Stimulated activated CD8-positive, alpha-beta memory T cell treated with anti-CD3 and anti-CD28 coated beads, Interleukin-7, amount 100 ng/mL, for 1 hour (primary cell): ENCODE measurements at regions not wholly inside any gene's neighbourhood (a gene's known extent, or its start where the extent isn't known, plus 50 kb on each side); places are given as distances from the start of the nearest gene placed in this dataset.

Experiments used
- DNase-seq, 2 donors: peaks; one replicate each; pipeline ENCODE4 v3.0.0-alpha.2; 2020; ENCODE audit warnings: low read depth in 2 of 2

DNA sequence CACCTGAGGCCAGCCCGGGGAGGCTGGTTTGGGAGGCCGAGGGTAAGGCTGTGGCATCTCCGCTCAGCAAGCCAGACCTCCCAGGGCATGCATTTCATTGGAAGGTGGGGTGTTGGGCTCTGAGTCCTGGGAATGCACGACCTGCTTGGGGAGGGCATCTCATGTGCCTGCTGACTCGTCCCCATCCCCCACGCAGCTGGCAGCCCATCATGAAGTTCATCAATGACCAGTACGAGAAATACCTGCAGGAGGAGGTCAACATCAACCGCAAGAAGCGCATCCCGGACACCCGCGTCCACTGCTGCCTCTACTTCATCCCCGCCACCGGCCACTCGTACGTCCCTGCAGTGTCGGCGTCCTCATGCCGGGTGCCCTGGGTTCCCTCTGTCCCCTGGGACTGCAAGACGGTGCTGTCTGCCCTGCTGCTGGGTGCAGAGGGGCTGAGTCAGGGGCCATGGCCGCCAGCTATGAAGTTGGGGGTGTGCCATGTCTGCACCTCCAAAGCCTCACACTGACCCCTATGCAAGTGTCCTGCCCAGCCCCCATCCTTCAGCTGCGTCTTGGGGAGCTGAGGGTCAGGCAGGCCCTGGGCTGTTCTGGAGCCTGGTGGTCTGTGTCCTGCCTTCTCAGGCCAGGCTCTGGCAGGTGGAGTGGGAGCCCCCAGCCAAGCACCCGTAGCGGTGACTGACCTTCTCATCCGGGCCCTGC lies 347.9 kb downstream of the SEC14L1 start:
- no peak for DNase-seq

DNA sequence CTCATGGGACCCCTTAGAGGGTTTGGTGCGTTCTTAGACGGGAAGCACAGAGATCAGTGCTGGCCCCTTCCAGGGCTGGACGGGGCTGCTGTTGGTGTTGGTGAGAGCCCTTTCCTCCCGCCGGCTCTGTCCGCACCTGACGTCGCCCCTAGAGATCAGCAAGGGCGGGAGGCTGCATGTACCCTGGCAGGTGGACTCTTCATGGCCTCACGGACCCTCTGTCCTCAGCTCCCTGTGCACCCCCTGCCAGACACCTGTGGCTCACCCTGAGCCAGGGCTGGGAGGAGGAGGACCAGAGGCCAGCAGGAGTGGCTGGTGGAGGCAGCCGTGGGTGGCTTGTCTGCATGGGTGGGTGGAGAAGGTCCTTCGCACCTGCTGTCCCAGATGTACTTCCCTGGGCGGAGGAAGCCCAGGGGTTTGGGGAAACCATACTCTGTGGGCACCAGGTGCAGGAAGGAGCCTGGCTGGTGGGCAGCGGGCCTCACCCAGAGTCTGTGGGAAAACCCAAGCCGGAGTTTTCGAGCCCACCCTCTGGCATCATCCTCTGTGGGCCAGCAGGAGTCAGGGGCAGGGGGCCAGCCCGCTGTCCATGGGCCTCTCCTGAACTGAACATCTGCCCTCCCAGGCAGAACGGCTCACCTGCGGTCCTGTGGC lies 348.6 kb downstream of the SEC14L1 start:
- DNase-seq, result no peak

DNA sequence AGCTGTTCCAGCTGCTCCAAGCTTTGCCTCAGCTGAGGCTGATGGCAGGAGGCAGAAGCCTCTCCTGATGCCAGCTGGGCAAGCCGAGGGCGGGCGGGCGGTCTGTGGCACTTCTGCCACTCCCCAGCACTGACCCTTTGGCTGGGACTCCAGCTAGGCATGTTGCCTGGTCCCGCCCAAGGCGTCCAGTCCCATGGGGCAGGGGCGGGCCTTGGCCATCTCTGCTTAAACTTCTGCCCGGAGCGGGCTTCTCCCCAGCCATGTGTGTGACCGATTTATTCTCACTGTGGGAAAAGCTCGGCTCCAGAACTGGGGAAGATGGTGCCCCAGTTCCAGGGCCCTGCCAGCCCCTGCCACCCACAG lies 349.1 kb downstream of the SEC14L1 start:
- no peak for DNase-seq

DNA sequence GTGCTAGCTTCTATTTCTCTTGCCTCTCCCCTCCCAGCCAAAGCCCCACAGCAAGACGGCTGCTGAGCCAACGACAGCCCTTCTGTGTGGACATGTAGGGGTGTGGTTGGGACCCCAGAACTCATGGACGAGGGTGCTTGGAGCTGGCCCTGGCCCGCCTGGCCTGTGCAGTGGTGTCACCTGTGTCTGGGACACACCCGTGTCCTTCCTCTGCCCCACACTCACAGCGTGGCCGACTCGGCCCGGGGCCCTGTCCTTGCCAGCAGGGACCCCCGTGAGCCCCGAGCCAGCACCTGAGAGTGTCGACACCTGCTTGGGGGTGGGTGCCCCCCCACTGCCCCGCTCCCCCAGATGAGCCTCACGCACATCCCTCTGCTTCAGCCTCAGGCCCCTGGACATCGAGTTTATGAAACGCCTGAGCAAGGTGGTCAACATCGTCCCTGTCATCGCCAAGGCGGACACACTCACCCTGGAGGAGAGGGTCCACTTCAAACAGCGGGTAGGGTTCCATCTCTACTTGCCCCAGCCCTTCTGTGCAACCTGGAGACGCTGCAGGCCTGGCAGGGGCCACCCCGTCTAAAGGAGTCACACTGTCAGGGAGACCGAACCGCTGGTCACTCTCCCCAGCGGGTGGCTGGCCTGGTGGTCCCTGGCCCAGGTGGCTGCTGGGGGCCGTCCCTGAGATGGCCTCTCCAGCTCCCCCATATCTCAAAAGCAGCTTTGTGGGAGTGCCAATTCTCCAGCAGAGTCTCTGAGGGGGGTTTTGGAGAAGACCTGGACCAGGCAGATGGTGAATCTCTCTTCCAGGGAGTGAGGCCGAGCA lies 349.8 kb downstream of the SEC14L1 start:
- DNase-seq, result no peak

DNA sequence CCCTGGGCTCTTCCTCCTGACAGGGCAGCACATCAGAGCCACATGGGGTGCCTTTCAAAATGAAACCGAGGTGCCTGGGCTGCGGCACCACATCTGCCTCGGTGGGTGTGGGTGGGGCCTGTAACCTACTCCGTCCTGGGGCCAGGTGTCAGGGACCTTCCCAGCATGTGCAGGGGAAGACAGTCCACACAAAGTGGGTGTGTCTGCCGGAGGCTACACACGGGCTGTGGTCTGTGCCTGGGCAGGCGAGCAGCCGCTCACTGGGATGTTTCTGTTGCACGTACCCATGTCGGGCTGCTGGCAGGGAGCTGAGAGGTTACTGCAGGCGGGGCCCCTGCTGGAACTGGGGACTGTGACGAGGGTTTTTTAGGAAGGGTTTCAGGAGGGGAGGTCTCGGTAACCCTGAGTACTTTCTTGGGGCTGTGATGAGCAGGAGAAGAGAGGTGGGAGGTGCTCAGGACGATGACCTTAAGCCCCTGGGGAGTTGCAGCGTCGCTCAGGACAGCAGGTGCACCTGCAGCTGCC lies 351.2 kb downstream of the SEC14L1 start:
- no peak for DNase-seq

DNA sequence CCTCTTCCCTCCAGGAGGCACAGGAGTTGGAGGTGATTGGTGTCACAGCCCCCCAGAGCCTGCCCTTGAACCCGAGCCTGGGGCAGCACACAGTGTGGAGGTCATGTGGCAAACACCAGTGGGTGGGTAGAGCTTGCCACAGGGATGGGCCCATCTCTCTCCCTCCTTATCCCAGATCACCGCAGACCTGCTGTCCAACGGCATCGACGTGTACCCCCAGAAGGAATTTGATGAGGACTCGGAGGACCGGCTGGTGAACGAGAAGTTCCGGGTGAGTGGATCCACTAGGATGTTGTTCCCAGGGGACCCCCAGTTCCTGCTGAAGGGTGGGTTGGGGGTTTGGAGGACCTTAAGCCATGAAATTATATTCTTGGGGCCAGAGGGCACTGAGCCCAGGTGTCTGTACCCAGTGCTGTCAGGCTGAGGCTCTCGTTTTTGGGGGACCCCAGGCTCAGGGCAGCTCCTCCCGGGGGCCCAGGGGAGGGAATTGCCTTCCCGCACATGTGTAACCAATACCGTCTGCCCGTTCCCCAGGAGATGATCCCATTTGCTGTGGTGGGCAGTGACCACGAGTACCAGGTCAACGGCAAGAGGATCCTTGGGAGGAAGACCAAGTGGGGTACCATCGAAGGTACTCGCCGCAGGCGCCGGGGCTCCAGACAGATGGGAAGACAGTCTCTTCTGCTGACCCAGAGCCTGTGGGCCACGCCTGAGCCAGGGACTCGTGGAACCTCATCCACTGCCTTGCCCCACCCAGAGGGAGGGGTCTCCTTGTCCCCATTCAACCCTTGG lies 351.9 kb downstream of the SEC14L1 start:
- no peak for DNase-seq

DNA sequence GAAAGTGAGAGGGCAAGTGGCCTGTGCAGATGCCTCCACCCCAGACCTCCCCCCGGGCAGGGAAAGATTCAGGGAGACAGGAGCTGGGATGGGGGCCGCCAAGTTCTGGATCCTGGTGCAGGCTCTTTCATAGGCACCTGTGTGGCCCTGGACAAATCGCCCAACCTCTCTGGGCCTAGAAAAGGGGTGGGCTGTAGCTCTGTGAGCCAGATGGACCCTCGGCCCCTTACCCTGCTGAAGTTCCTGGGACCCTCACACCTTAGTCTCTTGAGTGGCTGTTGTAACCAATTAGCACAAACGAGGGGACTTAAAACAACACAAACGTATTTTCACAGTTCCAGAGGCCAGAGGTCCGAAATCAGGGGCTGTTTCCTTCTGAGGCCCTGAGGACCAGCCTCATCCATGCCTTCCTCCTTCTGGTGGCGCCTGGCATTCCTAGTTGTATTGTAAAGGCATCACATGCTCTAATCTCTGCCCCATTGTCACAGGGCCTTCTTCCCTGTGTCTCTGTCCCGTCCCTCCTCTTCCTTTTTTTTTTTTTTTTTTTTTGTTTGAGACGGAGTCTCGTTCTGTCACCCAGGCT lies 352.6 kb downstream of the SEC14L1 start:
- DNase-seq, result no peak

DNA sequence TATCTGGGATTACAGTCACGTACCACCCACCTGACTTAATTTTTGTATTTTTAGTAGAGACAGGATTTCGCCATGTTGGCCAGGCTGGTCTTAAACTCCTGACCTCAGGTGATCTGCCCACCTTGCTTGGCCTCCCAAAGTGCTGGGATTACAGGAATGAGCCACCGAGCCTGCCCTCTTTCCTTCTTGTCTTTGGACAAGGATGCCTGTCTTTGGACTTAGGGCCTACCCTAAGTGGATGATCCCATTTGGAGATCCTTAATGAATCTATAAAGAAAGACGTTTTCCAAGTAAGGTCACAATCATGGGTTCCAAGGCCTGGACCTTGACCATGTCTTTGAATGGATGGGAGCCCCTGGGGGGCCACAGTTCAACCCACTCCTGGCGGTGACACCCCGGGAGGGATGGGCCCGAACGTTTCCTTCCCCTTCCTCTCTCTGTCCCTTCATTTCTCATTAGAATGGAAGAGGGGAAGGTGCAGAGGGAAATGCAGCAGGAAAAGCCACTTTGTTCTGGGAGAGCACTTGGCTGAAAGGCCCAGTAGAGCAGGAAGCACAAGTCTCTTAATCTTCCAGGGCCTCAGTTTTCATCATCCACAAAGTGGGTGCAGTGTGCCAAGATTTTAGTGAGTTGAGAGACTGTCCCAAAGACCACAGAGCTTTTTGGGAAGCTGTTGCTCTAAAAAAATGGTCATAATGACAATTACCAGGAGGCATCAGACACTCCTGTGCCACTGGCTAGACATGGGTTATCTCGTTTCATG lies 353.3 kb downstream of the SEC14L1 start:
- DNase-seq, result no peak

DNA sequence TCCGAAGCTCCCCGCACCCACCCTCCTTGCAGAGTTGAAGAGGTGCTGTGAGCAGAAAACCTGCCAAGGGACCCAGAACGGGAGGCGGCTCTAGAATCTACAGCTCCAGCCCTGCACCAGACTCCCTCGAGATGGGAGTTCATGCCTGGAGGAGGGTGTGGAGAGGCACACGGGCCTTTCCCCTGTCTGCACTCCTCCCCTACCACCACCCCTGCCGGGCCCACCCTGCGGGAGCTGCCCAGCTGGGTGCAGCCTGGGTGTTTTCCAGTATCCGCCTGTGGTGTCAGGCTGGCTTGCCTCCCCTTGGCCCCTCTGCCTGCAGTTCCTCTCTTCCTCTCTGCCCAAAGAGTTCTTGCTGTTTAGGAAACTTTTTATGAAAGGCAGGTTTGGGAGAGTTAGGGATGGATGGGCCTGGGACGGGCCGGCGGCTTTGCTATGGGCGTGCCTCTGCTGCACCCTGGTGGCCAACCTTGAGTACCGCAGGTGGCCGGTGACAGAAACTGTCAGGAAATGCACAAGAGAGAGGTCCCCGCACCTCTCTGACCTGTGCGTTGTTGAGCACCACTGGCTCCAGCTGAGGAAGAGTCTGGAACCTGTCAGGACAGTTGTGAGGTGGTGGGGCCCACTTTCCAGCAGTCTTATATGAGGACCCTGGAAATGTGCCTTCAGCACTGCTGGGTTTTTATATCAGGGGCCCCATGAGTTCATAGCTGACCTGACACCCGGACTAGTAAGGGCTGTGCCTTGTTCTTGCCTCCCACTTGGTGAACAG lies 354.1 kb downstream of the SEC14L1 start:
- peak; percentile 53 to 65 for DNase-seq

DNA sequence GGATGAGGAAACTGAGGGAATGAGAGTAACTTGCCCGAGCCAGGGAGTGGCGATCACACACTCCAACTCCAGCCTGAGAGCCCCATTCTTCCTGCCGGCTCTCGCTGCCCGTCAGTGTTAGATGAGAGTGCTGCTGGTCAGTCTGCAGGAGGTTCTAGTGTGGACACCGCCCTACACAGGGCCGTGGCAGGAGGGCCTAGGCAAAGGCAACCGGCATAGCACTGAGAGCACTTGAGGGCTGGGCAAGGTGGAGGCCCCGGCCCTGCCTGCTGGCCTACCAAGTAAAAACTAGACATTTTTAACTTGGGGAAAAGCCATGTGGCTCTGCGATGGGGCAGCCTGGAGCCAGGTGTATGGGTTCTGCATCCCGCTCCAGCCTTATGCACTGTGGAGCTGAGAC lies 354.8 kb downstream of the SEC14L1 start:
- no peak for DNase-seq

DNA sequence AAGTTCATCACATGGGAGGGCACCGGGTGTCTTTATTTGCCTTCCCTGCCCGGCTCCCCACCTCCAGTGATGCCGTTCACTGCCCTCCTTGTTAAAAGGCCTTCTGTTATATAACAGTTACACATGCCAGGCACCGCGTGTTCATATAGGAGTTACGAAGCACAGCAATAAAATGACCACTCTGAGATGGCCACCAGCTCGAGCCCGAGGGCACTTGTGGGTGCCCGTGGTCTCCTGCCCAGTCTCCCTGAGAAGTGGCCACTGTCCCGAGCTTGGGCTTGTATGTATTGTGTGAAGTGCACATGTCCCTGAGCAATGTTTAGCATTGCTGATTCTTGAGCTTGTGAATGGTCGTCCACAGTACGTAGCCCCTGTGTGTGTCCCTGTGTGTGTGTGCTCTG lies 355.6 kb downstream of the SEC14L1 start:
- no peak for DNase-seq

DNA sequence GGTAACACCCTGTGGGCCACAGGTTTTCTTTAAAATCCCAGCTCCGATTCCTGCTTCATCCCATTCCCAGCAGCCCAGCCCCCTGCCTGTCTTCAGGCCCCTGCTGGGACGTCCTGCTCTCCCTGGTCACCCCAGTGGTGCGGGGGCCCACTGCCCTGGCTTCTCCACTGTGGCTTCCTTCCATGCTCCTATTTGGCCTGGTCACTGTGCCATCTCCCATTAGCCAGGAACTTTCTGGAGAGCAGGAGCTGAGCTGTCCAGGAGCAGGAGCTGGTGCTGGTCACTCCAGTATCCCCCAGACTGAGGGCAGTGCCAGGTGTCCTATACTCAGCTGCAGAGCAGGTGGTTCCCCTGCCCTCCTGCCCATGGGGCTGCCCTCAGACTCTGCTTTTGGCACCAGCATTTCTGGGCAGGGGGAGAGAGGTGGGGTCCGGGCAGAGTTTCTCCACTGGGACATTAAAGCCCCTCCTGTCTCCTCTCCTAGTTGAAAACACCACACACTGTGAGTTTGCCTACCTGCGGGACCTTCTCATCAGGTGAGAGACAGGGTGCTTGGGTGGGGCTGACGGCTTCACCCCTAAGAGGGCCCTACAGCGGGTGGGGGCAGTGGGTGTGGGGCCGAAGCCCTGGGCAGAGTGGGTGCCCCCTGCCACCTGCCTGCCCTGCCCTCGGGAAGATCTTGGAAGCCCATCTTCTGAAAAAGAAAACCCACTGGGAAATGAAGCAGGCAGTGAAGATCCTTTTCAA lies 356.2 kb downstream of the SEC14L1 start:
- no peak for DNase-seq

DNA sequence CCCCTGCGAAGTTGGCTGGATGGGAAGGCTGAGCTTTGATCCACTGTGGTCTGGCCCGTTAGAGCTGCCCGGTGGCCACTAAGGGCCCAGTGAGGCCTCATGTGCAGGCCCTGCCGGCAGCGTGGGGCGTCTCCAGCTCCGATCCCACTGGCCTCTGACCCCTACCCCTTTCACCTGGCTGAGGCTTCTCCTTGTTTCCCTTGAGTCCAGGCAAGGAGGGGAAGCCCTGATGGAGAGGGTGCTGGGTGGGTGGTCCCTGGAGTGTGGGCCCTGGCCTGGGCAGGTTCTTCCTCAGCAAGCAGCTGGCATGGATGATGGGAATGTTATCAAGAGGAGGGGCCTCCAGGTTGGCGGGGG lies 356.8 kb downstream of the SEC14L1 start:
- no peak for DNase-seq

DNA sequence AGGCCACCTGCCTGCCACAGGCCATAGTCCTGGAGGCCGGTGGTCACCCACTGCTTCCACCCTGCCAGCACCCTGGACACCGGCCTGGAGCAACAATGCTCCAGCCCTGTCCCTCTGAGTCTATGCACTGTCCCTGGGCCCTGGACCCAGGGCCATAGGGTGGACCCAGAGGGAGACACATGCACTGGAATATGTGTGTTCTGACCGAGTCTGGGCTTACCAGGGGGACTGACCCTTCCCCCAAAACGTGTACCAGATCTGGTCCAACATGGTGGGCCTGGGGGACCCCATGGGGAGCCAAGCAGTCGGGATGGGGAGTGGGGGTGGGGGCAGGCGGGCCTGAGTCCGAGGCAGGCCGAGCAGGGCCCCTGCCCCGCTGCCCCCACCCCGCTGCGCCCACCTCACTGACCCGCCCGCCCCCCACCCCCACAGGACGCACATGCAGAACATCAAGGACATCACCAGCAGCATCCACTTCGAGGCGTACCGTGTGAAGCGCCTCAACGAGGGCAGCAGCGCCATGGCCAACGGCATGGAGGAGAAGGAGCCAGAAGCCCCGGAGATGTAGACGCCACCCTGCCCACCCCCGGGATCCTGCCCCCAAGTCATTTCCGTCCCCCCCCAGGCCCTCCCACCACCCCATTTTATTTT lies 357.4 kb downstream of the SEC14L1 start:
- no peak for DNase-seq

DNA sequence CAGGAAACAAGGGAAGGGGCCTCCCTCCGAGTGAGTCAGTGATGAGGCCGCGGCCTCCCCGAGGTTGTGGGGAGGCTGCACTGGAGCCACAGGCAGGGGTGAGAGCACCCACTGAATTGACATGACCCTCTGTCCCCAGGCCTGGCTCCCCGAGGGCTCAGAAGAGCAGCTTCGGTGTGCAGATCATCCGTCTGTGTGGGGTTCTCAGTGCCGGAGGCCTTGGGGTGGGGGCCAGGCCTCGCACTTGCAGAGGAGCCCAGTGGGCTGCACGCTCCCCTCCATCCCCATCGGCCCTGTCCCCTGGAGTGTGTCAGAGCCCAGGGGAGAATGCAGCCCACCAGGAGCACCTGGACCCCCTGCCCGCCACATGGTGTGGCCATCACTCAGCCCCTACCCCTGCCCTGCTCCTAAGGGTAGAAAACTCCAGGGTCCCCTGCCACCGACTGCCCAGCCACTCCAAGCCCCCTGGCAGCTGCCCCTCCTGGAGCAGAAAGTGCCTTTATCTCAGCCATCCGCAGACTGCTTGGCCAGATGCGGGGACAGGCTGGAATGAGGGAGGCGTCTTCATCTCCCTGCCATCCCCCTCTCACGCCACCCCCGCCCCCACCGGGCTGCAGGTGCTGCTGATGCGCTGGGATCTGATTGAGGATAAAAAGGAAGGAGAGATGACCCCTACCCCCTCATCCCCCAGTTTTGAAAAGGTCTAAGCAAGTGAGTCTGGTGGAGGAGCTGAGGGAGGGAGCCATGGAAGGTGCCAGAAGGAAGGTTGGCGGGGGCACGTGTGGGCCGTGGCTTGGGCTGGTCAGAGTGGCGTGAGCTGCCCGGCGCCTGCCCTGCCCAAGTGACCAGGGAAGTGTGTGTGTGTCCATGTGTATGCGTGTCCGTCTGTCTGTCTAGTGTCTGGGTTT lies 358.3 kb downstream of the SEC14L1 start:
- no peak for DNase-seq

DNA sequence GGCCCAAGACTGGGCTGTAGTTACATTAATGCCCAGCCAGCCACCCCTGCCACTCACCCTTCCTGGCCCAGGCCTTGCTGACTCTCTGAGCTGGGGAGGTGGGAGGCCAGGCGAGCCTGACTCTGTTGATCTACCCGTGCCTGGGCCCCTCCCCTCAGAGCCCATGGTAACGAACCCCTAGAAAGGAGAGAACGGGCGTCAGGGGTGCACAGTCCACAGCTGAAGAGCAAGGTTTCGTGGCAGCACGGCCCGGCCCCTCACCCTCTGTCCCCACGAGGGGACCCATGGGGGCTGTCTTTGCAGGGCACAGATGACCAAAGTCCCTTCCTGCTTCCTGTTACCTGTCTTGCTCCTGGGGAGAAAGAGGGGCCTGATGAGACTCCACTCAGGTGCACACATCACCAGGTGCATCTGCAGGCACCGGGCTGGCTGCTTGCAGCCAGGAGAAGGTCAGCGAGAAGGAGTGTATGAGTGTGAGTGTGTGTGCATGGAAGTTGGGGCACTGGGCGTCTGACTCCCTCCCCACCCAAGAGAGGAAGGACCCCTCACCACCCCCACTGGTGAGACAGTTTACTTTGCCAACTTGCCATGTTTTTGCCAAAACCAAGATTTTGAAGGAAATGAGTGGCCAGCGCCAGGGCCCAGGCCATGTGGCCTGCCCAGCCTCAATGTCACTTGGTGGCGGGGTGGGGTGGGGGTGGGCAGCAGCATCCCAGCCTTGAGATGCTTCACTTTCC lies 359.1 kb downstream of the SEC14L1 start:
- no peak for DNase-seq

DNA sequence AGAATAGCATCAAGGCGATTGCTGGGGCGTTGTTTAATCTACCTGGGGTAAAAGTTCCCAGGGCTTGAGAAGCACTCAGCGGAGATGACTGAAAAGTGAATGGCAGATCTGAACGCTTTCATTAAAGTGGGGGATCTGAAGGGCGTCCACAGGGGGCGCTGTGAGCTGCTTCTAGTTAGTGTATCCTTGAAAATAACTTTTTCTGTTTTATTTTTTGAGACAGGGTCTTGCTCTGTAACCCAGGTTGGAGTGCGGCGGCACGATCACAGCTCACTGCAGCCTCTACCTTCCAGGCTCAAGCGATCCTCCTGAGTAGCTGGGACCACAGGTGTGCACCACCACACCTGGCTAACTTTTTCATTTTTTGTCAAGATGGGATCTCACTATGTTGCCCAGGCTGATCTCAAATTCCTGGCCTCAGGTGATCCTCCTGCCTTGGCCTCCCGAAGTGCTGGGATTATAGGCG lies 360.4 kb downstream of the SEC14L1 start:
- DNase-seq, result no peak
